ENCODE measurements at regions not wholly inside any gene's neighbourhood (a gene's known extent, or its start where the extent isn't known, plus 50 kb on each side); places are given as distances from the start of the nearest gene placed in this dataset.

- H3K4me3 ChIP-seq = no peak overlapping the region
- in situ Hi-C loops (cut with MboI; ENCODE audit: low sequenced_read_pairs) = no loop called here
Measured at GRCh38 chrX:7314425-7314824, 166.5 kb upstream of the PUDP start.

GRCh38 chrX:7307720-7308119 is 159.8 kb upstream of the PUDP start:
- in situ Hi-C loops (cut with MboI; ENCODE audit: low sequenced_read_pairs) = no loop called here
- Histone ChIP-seq H3K27me3 (ENCODE audit: low read depth) (no peaks in the 10 kb centered on the region), H3K4me3 (no peak overlapping the region), H3K4me1 (no peaks in the 10 kb centered on the region), H3K9me3 (no peaks in the 10 kb centered on the region), H3K36me3 (replicated peaks) (no peaks in the 10 kb centered on the region)
- DNase-seq (ENCODE audit: low spot score in 2 of 2) = no peak

More at GRCh38 chrX:7314425-7314824, 166.5 kb upstream of the PUDP start:
- Histone ChIP-seq H3K27me3 (ENCODE audit: low read depth) (no peaks in the 10 kb centered on the region), H3K4me1 (no peaks in the 10 kb centered on the region), H3K9me3 (no peaks in the 10 kb centered on the region), H3K36me3 (replicated peaks) (no peaks in the 10 kb centered on the region)
- no peak for DNase-seq (ENCODE audit: low spot score in 2 of 2)

DNA sequence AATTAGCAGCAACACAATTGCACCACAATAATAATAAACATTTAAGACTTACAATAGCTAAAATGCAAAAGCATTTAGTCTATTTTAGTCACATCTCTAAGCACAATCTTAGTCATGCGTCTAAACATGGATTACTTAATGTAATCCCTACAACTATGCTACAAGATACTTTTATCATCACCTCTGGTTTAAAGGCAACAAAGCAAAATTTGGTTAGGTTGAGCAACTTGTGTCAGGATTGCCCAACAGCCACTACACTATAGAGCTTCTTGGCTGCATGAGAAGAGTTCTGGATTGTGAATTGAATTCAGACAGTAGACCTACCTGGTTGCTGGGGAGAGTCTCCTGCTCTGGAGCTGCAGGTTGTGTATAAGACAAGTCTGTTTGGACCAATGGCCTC is 146.5 kb upstream of the PUDP start:
- Histone ChIP-seq H3K36me3 (replicated peaks) (no peaks in the 10 kb centered on the region), H3K4me3 (no peak overlapping the region), H3K4me1 (no peaks in the 10 kb centered on the region), H3K27me3 (ENCODE audit: low read depth) (no peaks in the 10 kb centered on the region), H3K9me3 (no peaks in the 10 kb centered on the region)
- in situ Hi-C loops (cut with MboI; ENCODE audit: low sequenced_read_pairs) = no loop called here
- DNase-seq (ENCODE audit: low spot score in 2 of 2) = no peak

GRCh38 chrX:7286168-7286837 is 138.3 kb upstream of the PUDP start:
- Histone ChIP-seq H3K36me3 (replicated peaks) (no peaks in the 10 kb centered on the region), H3K9me3 (no peaks in the 10 kb centered on the region), H3K4me3 (no peak overlapping the region), H3K4me1 (no peaks in the 10 kb centered on the region), H3K27me3 (ENCODE audit: low read depth) (no peaks in the 10 kb centered on the region)
- no peak for DNase-seq (ENCODE audit: low spot score in 2 of 2)
- in situ Hi-C loops (cut with MboI; ENCODE audit: low sequenced_read_pairs) = no loop called here

GRCh38 chrX:7285765-7286164 is 137.8 kb upstream of the PUDP start:
- no peak for DNase-seq (ENCODE audit: low spot score in 2 of 2)
- Histone ChIP-seq H3K4me3 (no peak overlapping the region), H3K36me3 (replicated peaks) (no peaks in the 10 kb centered on the region), H3K27me3 (ENCODE audit: low read depth) (no peaks in the 10 kb centered on the region), H3K9me3 (no peaks in the 10 kb centered on the region), H3K4me1 (no peaks in the 10 kb centered on the region)
- in situ Hi-C loops (cut with MboI; ENCODE audit: low sequenced_read_pairs) = no loop called here

GRCh38 chrX:7283741-7284140 is 135.8 kb upstream of the PUDP start:
- Histone ChIP-seq H3K27me3 (ENCODE audit: low read depth) (no peaks in the 10 kb centered on the region), H3K4me3 (no peak overlapping the region), H3K4me1 (no peaks in the 10 kb centered on the region), H3K9me3 (no peaks in the 10 kb centered on the region), H3K36me3 (replicated peaks) (no peaks in the 10 kb centered on the region)
- no peak for DNase-seq (ENCODE audit: low spot score in 2 of 2)
- in situ Hi-C loops (cut with MboI; ENCODE audit: low sequenced_read_pairs) = no loop called here

DNA sequence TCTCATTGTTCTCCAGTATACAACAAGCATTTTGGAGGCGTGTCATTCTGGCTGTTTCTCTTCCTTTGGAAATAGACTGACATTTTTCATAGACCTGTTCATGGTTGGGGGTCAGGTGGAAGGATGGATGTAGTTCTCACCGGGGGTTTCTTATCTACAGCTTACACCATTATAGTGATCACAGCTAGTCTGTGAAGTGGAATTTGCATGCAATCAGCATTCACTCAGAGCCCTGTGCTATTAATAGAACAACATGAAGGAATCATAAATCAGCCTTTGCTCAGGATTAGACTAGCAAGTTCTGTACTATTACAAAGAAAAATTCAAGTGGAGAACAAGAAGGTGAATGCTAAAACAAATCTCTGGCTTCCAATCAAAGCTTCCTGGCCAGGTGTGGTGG is 132.6 kb upstream of the PUDP start:
- in situ Hi-C loops (cut with MboI; ENCODE audit: low sequenced_read_pairs) = no loop called here
- DNase-seq (ENCODE audit: low spot score in 2 of 2) = no peak
- H3K9me3 ChIP-seq = no peaks in the 10 kb centered on the region
- H3K36me3 ChIP-seq (replicated peaks) = no peaks in the 10 kb centered on the region
- no peaks in the 10 kb centered on the region for H3K27me3 ChIP-seq (ENCODE audit: low read depth)
- no peak overlapping the region for H3K4me3 ChIP-seq
- H3K4me1 ChIP-seq = no peaks in the 10 kb centered on the region

DNA sequence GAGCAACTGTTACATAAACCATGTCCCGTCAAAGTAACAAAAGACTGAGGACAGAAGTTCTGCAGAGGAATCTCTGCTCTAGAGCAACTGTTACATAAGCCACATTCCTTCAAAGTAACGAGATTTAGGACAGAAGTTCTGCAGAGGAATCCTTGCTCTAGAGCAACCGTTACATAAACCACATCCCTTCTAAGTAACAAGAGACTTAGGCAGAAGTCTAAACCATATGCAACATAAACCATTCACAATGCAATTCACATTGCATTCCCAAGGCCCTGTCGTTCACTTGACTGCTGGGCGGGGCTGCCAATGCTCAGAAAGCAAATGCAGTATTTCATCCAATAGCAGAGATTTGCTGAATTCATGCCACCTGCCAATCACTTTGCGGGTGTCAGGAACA is 124.4 kb upstream of the PUDP start:
- DNase-seq (ENCODE audit: low spot score in 2 of 2) = no peak
- H3K36me3 ChIP-seq (replicated peaks) = no peaks in the 10 kb centered on the region
- no peak overlapping the region for H3K4me3 ChIP-seq
- H3K9me3 ChIP-seq = no peaks in the 10 kb centered on the region
- in situ Hi-C loops (cut with MboI; ENCODE audit: low sequenced_read_pairs) = no loop called here
- no peaks in the 10 kb centered on the region for H3K27me3 ChIP-seq (ENCODE audit: low read depth)
- no peaks in the 10 kb centered on the region for H3K4me1 ChIP-seq

DNA sequence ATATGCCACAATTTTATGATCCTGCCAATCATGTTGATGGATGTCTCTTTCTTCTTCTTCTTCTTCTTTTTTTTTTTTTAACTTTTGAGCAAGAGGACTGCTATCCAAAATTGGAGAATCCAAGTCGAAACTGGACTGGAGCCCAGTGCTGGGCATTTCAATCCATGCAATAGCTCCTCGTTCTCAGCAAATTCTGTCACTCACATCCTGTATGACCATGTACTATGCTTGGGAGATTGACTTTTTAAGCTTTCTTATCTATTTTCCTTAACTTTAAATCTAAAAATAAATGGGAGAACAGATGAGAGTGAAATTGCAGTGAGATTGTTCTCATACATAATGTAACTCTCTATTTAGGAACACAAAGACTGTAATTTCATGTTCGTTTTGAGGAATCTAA is 123.0 kb upstream of the PUDP start:
- no peaks in the 10 kb centered on the region for H3K9me3 ChIP-seq
- H3K36me3 ChIP-seq (replicated peaks) = no peaks in the 10 kb centered on the region
- H3K27me3 ChIP-seq (ENCODE audit: low read depth) = no peaks in the 10 kb centered on the region
- DNase-seq (ENCODE audit: low spot score in 2 of 2) = no peak
- no peak overlapping the region for H3K4me3 ChIP-seq
- H3K4me1 ChIP-seq = no peaks in the 10 kb centered on the region
- in situ Hi-C loops (cut with MboI; ENCODE audit: low sequenced_read_pairs) = no loop called here

GRCh38 chrX:7269991-7270390 is 122.0 kb upstream of the PUDP start:
- H3K4me1 ChIP-seq = no peaks in the 10 kb centered on the region
- H3K9me3 ChIP-seq = no peaks in the 10 kb centered on the region
- H3K27me3 ChIP-seq (ENCODE audit: low read depth) = no peaks in the 10 kb centered on the region
- H3K4me3 ChIP-seq = no peak overlapping the region
- no peaks in the 10 kb centered on the region for H3K36me3 ChIP-seq (replicated peaks)
- no peak for DNase-seq (ENCODE audit: low spot score in 2 of 2)
- in situ Hi-C loops (cut with MboI; ENCODE audit: low sequenced_read_pairs) = no loop called here

DNA sequence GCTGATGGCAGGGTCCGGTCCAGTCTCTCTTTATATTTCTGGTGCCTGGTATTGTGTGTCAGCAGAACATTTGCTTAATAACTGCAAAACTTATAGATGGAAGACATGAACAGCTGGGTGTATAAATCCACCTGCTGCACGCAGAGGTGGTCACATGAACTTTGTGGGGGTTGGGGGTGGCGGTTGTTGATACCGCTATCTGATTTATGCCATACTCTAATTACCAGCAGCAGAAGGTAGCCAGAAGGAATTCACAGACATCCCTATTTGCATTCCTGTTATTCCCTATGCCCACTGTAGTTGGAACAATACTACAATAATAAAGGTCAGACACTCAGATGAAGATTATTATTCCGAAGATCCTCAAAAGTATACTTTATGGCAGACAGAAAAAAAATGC is 121.6 kb upstream of the PUDP start:
- no peak for DNase-seq (ENCODE audit: low spot score in 2 of 2)
- H3K36me3 ChIP-seq (replicated peaks) = no peaks in the 10 kb centered on the region
- no peak overlapping the region for H3K4me3 ChIP-seq
- in situ Hi-C loops (cut with MboI; ENCODE audit: low sequenced_read_pairs) = no loop called here
- no peaks in the 10 kb centered on the region for H3K27me3 ChIP-seq (ENCODE audit: low read depth)
- H3K9me3 ChIP-seq = no peaks in the 10 kb centered on the region
- no peaks in the 10 kb centered on the region for H3K4me1 ChIP-seq

- H3K9me3 ChIP-seq = no peaks in the 10 kb centered on the region
- H3K36me3 ChIP-seq (replicated peaks) = no peaks in the 10 kb centered on the region
- no peak for DNase-seq (ENCODE audit: low spot score in 2 of 2)
- in situ Hi-C loops (cut with MboI; ENCODE audit: low sequenced_read_pairs) = no loop called here
- no peaks in the 10 kb centered on the region for H3K4me1 ChIP-seq
- no peaks in the 10 kb centered on the region for H3K27me3 ChIP-seq (ENCODE audit: low read depth)
- no peak overlapping the region for H3K4me3 ChIP-seq
Measured at GRCh38 chrX:7266288-7266687, 118.3 kb upstream of the PUDP start.

DNA sequence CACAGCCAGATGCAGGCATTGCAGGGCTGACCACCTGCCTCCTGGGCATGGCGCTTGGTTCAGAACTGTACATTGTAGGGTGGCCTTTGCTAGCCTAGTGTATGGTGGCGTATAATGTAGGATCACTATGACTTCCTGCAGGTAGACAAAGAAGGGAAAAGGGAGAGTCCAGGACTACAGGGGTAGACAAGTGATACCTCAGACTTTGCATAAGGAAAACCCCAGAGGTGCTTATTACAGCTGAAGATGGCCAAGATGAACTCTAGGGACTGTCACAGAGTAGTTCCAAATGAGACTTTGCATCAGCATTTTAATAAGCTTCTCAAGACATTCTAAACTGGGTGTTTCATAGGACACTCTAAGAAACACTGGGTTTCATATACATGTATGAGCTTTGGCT is 116.4 kb upstream of the PUDP start:
- in situ Hi-C loops (cut with MboI; ENCODE audit: low sequenced_read_pairs) = no loop called here
- Histone ChIP-seq H3K36me3 (replicated peaks) (no peaks in the 10 kb centered on the region), H3K4me3 (no peak overlapping the region), H3K27me3 (ENCODE audit: low read depth) (no peaks in the 10 kb centered on the region), H3K4me1 (no peaks in the 10 kb centered on the region), H3K9me3 (no peaks in the 10 kb centered on the region)
- no peak for DNase-seq (ENCODE audit: low spot score in 2 of 2)

DNA sequence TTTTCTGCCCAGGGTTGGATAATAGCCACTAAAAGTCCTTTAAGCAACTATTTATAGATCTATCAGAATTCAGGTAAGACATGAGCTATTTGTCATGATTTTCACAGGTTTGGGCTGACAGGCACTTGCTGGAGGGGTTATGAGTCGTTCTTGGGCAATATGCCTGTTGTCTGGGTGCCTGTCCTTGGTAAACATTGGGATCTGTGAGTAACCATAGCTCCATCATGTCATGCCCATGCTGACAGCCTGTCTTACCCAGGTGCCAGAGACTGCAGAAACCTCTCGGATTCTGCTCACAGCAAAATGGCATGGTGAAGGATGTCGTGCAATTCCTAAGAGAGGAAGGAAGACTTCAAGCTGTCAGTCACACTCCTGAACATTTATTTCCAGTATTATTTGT is 116.0 kb upstream of the PUDP start:
- Histone ChIP-seq H3K36me3 (replicated peaks) (no peaks in the 10 kb centered on the region), H3K9me3 (no peaks in the 10 kb centered on the region), H3K27me3 (ENCODE audit: low read depth) (no peaks in the 10 kb centered on the region), H3K4me1 (no peaks in the 10 kb centered on the region), H3K4me3 (no peak overlapping the region)
- in situ Hi-C loops (cut with MboI; ENCODE audit: low sequenced_read_pairs) = no loop called here
- no peak for DNase-seq (ENCODE audit: low spot score in 2 of 2)

DNA sequence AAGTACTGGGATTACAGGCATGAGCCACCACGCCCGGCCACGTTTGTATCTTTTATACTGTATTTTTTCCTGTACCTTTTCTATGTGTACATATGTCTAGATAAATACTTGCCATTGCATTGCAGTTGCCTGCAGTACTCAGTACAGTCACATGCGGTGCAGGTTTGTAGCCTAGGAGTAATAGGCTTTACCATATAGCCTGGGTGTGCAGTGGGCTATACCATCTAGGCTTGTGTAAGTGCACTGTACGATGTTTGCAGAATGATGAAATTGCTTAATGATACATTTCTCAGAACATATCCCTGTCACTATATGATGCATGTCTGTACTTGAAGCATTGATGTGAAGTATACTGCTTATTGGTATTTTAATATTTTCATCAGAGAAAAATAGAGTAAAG is 115.4 kb upstream of the PUDP start:
- in situ Hi-C loops (cut with MboI; ENCODE audit: low sequenced_read_pairs) = no loop called here
- Histone ChIP-seq H3K9me3 (no peaks in the 10 kb centered on the region), H3K27me3 (ENCODE audit: low read depth) (no peaks in the 10 kb centered on the region), H3K4me3 (no peak overlapping the region), H3K4me1 (no peaks in the 10 kb centered on the region), H3K36me3 (replicated peaks) (no peaks in the 10 kb centered on the region)
- DNase-seq (ENCODE audit: low spot score in 2 of 2) = no peak
